Loucy (cell line): ENCODE measurements at regions not wholly inside any gene's neighbourhood (a gene's known extent, or its start where the extent isn't known, plus 50 kb on each side); places are given as distances from the start of the nearest gene placed in this dataset.

Experiments used
- H2AFZ ChIP-seq: fragments of 200-600 bp; sonication (generic); 2 replicates; pipeline ENCODE4 v1.6.0; 2016; ENCODE audit warnings: antibody characterized with exemption, mild to moderate bottlenecking, low read length, moderate library complexity
- H3F3A ChIP-seq: fragments of 200-600 bp; 2 replicates; pipeline ENCODE4 v1.6.0; 2016; ENCODE audit warnings: antibody characterized with exemption, low read depth, mild to moderate bottlenecking
- H3K27me3 ChIP-seq: fragments of 200-600 bp; sonication (generic); 2 replicates; pipeline ENCODE4 v1.6.1; 2014; ENCODE audit warnings: low read length, mild to moderate bottlenecking; ENCODE audit not compliant: insufficient read depth, poor library complexity, severe bottlenecking
- H3K36me3 ChIP-seq: fragments of 200-600 bp; sonication (generic); 2 replicates; pipeline ENCODE4 v1.6.1; 2016; ENCODE audit warnings: low read length; ENCODE audit not compliant: insufficient read depth
- H3K4me1 ChIP-seq: fragments of 200-600 bp; sonication (generic); 2 replicates; pipeline ENCODE4 v1.5.1; 2014; ENCODE audit warnings: low read length, mild to moderate bottlenecking; ENCODE audit not compliant: insufficient read depth, poor library complexity, severe bottlenecking
- H3K4me2 ChIP-seq: fragments of 200-600 bp; sonication (generic); 2 replicates; pipeline ENCODE4 v1.6.0; 2014; ENCODE audit warnings: antibody characterized with exemption, low read length, low read depth, mild to moderate bottlenecking; ENCODE audit not compliant: poor library complexity, severe bottlenecking
- H3K4me3 ChIP-seq: fragments of 200-600 bp; sonication (generic); 2 replicates; pipeline ENCODE4 v1.5.1; 2014; ENCODE audit warnings: low read length, mild to moderate bottlenecking, mixed read lengths; ENCODE audit not compliant: poor library complexity, severe bottlenecking
- H3K79me2 ChIP-seq: fragments of 200-600 bp; sonication (generic); 2 replicates; pipeline ENCODE4 v1.6.1; 2014; ENCODE audit warnings: low read length; ENCODE audit not compliant: insufficient read depth
- H3K9ac ChIP-seq: fragments of 200-600 bp; sonication (generic); 2 replicates; pipeline ENCODE4 v1.6.0; 2014; ENCODE audit warnings: mild to moderate bottlenecking, low read depth, low read length, moderate library complexity; ENCODE audit not compliant: poor library complexity, severe bottlenecking
- H3K9me2 ChIP-seq: fragments of 200-600 bp; sonication (generic); replicated peaks from 2 replicates; pipeline ENCODE4 v1.6.1; 2016; ENCODE audit warnings: low read depth, low read length, mixed read lengths
- H3K9me3 ChIP-seq: fragments of 200-600 bp; sonication (generic); 2 replicates; pipeline ENCODE4 v1.6.1; 2014; ENCODE audit warnings: mild to moderate bottlenecking, antibody characterized with exemption, low read length, low read depth; ENCODE audit not compliant: insufficient read depth
- H4K20me1 ChIP-seq: fragments of 200-600 bp; sonication (generic); 2 replicates; pipeline ENCODE4 v1.6.0; 2014; ENCODE audit warnings: antibody characterized with exemption, low read length, mild to moderate bottlenecking; ENCODE audit not compliant: insufficient read depth, poor library complexity, severe bottlenecking
- EZH2phosphoT487 ChIP-seq: fragments of 200-600 bp; IDR thresholded peaks from 2 replicates; pipeline ENCODE4 v1.6.1; 2018; ENCODE audit warnings: antibody characterized with exemption, mild to moderate bottlenecking, moderate library complexity, borderline replicate concordance
- TF ChIP-seq, protein P1 (sequence below): fragments of 200-600 bp; sonication (generic); conservative IDR thresholded peaks from 2 replicates; pipeline ENCODE4 v1.5.1; 2014; ENCODE audit warnings: mild to moderate bottlenecking, antibody characterized with exemption, low read length

DNA sequence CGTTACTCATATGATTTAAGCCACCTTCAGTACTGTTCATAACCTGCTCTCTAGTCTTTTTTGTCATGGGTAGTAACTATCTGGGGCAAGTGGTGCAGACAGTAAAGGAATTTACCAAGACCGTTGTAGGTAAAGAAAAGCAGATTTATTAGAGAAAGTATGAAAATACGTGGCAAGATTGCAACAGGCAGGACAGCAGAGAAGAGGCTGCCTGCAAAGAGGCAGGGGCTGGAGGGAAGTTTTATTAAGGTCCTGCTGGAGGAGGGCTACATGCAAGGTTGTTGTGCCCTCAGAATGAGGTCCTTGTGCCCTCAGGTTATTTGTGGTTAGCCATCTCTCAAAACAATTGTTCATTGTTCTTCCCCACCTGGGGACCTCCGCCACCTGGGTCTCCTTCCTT, 444.3 kb downstream of the BCKDHB start:
- H3K27me3 ChIP-seq, result no peaks in the 10 kb centered on the region
- H3K4me3 ChIP-seq, result no peak overlapping the region
- H4K20me1 ChIP-seq, result no peaks in the 10 kb centered on the region
- no peaks in the 10 kb centered on the region for H3K79me2 ChIP-seq
- H3F3A ChIP-seq, result no peaks in the 10 kb centered on the region
- no peaks in the 10 kb centered on the region for H3K4me1 ChIP-seq
- no peaks in the 10 kb centered on the region for H3K9me2 ChIP-seq
- H3K4me2 ChIP-seq, result no peak overlapping the region
- H2AFZ ChIP-seq, result no peak overlapping the region
- H3K9me3 ChIP-seq, result no peaks in the 10 kb centered on the region
- H3K36me3 ChIP-seq, result no peaks in the 10 kb centered on the region
- no peak overlapping the region for H3K9ac ChIP-seq
- TF ChIP-seq, protein P1, sequence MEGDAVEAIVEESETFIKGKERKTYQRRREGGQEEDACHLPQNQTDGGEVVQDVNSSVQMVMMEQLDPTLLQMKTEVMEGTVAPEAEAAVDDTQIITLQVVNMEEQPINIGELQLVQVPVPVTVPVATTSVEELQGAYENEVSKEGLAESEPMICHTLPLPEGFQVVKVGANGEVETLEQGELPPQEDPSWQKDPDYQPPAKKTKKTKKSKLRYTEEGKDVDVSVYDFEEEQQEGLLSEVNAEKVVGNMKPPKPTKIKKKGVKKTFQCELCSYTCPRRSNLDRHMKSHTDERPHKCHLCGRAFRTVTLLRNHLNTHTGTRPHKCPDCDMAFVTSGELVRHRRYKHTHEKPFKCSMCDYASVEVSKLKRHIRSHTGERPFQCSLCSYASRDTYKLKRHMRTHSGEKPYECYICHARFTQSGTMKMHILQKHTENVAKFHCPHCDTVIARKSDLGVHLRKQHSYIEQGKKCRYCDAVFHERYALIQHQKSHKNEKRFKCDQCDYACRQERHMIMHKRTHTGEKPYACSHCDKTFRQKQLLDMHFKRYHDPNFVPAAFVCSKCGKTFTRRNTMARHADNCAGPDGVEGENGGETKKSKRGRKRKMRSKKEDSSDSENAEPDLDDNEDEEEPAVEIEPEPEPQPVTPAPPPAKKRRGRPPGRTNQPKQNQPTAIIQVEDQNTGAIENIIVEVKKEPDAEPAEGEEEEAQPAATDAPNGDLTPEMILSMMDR, result no peak
- no peak for TF ChIP-seq EZH2phosphoT487

DNA sequence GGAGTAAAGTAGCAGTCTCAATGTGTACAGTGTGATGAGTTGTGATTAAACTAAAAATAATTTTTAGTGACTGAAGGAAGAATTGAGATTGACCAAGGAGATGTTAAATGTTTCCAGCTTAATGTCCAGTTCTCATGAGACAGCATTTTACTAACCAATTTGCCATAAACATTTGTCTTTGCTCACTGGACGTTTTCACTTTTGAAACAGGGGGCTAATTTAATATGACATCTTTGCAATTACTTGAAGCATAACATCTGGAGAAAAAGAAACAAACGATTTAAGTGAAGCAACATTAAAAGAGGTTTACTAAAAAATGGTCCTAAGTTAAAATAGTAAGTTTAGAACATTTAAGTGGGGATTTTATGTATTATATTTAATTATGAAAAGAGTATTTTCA, 443.8 kb downstream of the BCKDHB start:
- H3K9ac ChIP-seq, result no peak overlapping the region
- H4K20me1 ChIP-seq, result no peaks in the 10 kb centered on the region
- H3K27me3 ChIP-seq, result no peaks in the 10 kb centered on the region
- no peaks in the 10 kb centered on the region for H3K4me1 ChIP-seq
- no peak for TF ChIP-seq EZH2phosphoT487
- H3K36me3 ChIP-seq, result no peaks in the 10 kb centered on the region
- H3K4me3 ChIP-seq, result no peak overlapping the region
- no peak overlapping the region for H2AFZ ChIP-seq
- H3F3A ChIP-seq, result no peaks in the 10 kb centered on the region
- H3K4me2 ChIP-seq, result no peak overlapping the region
- H3K79me2 ChIP-seq, result no peaks in the 10 kb centered on the region
- H3K9me3 ChIP-seq, result no peaks in the 10 kb centered on the region
- no peaks in the 10 kb centered on the region for H3K9me2 ChIP-seq

DNA sequence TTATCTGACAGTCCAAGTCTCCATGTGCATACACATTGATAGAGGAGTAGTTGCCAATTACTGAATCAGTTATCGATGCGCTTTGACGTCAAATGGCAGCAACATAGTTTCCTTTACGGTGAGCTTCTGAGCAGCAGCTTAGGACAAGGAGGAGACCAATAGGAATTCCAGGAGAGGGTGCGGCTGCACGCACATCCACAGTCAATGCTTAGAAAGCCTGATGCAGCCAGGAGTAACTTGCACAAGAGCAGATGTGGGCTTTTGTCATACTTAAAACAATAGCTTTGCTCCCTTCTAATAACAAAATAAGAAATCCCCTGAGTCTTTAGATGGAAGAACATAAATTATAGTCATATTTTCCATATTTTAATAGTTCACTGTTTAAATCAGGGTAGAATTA, 442.1 kb downstream of the BCKDHB start:
- no peak overlapping the region for H2AFZ ChIP-seq
- no peaks in the 10 kb centered on the region for H3K79me2 ChIP-seq
- no peak overlapping the region for H3K9ac ChIP-seq
- H4K20me1 ChIP-seq, result no peaks in the 10 kb centered on the region
- H3K9me2 ChIP-seq, result no peaks in the 10 kb centered on the region
- TF ChIP-seq, protein P1, result no peak
- no peak for TF ChIP-seq EZH2phosphoT487
- no peak overlapping the region for H3K4me3 ChIP-seq
- no peaks in the 10 kb centered on the region for H3K36me3 ChIP-seq
- H3K27me3 ChIP-seq, result no peaks in the 10 kb centered on the region
- no peak overlapping the region for H3K4me2 ChIP-seq
- no peaks in the 10 kb centered on the region for H3K9me3 ChIP-seq
- no peaks in the 10 kb centered on the region for H3F3A ChIP-seq
- H3K4me1 ChIP-seq, result no peaks in the 10 kb centered on the region

DNA sequence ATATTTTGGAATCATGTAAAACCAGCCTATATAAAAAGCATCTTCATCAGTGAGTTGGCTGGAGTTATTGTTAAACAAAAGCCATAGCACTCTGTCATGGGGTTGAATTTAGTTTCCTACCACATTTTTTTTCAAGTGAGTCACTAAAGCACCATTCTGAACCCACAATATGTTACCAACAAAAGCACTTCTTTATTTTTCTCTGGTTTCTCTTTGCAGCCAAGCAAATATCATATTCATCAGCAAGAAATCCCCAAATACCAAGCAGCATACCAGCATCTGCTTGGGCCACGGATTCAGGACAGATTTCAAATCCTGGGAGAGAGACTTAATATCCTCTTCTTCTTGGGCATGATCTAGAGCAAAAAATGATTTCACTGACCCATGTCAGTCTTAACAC, 441.4 kb downstream of the BCKDHB start:
- Histone ChIP-seq H4K20me1 (no peaks in the 10 kb centered on the region), H3K4me2 (no peak overlapping the region)

More for the DNA sequence above, 441.4 kb downstream of the BCKDHB start:
- no peaks in the 10 kb centered on the region for H3K4me1 ChIP-seq
- no peaks in the 10 kb centered on the region for H3F3A ChIP-seq
- no peak overlapping the region for H3K9ac ChIP-seq
- no peak overlapping the region for H3K4me3 ChIP-seq
- H3K27me3 ChIP-seq, result no peaks in the 10 kb centered on the region
- no peaks in the 10 kb centered on the region for H3K79me2 ChIP-seq
- TF ChIP-seq, protein P1, result no peak
- TF ChIP-seq EZH2phosphoT487, result no peak
- H3K9me2 ChIP-seq, result no peaks in the 10 kb centered on the region
- no peak overlapping the region for H2AFZ ChIP-seq
- H3K9me3 ChIP-seq, result no peaks in the 10 kb centered on the region
- H3K36me3 ChIP-seq, result no peaks in the 10 kb centered on the region
